ENCODE measurements at regions not wholly inside any gene's neighbourhood (a gene's known extent, or its start where the extent isn't known, plus 50 kb on each side); places are given as distances from the start of the nearest gene placed in this dataset.

DNA sequence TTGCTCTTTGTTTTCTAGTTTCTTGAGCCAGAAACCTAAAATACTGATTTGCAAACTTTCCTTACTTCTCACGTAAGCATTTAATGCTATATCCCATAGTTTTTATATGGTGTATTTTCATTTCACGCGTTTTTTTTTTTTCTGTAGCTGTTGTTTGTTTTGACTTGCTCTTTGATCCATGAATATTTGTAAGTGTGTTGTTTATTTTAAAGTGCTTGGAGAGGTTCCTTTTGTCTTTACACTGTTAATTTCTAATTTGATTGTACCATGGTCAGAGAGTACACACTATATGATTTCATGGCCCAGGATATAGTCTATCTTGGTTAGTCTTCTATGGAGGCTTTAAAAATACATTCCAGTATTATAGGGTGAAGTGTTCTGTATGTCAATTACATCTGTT, 84.8 kb upstream of the RNF217 start:
- DNase-seq (ENCODE audit: low read depth in 4 of 6, low spot score in 6 of 6): no peak
- H3K27me3 ChIP-seq (ENCODE audit: control insufficient read depth, insufficient read depth, low read length): no peaks in the 10 kb centered on the region
- no CpG with 5 or more reads among the region's 3 CpGs for WGBS (ENCODE audit: insufficient coverage)

GRCh38 chr6:124879110-124879991, 82.9 kb upstream of the RNF217 start:
- H3K36me3 ChIP-seq (ENCODE audit: control insufficient read depth, insufficient read depth, low read length): no peaks in the 10 kb centered on the region
- no peak overlapping the region for H3K4me3 ChIP-seq (ENCODE audit: low read depth, low read length)
- H3K4me1 ChIP-seq (ENCODE audit: control insufficient read depth, insufficient read depth, low read length): no peaks in the 10 kb centered on the region
- no peaks in the 10 kb centered on the region for H3K9me3 ChIP-seq (ENCODE audit: control insufficient read depth, insufficient read depth, low read length)
- WGBS (ENCODE audit: insufficient coverage): 58% methylated on average over 3 of the region's 4 CpGs
- DNase-seq (ENCODE audit: low read depth in 4 of 6, low spot score in 6 of 6): no peak
- no peak overlapping the region for H3K27ac ChIP-seq (ENCODE audit: low read depth, low read length)
- H3K27me3 ChIP-seq (ENCODE audit: control insufficient read depth, insufficient read depth, low read length): no peaks in the 10 kb centered on the region

More for the DNA sequence above, 84.8 kb upstream of the RNF217 start:
- H3K36me3 ChIP-seq (ENCODE audit: control insufficient read depth, insufficient read depth, low read length): no peaks in the 10 kb centered on the region
- no peak overlapping the region for H3K27ac ChIP-seq (ENCODE audit: low read depth, low read length)
- no peaks in the 10 kb centered on the region for H3K9me3 ChIP-seq (ENCODE audit: control insufficient read depth, insufficient read depth, low read length)
- no peaks in the 10 kb centered on the region for H3K4me1 ChIP-seq (ENCODE audit: control insufficient read depth, insufficient read depth, low read length)
- H3K4me3 ChIP-seq (ENCODE audit: low read depth, low read length): no peak overlapping the region

GRCh38 chr6:124879992-124880355, 82.3 kb upstream of the RNF217 start:
- no peak for DNase-seq (ENCODE audit: low read depth in 4 of 6, low spot score in 6 of 6)
- WGBS (ENCODE audit: insufficient coverage): 100% methylated on average over 1 of the region's 2 CpGs
- Histone ChIP-seq H3K4me3 (ENCODE audit: low read depth, low read length) (no peak overlapping the region), H3K9me3 (ENCODE audit: control insufficient read depth, insufficient read depth, low read length) (no peaks in the 10 kb centered on the region), H3K36me3 (ENCODE audit: control insufficient read depth, insufficient read depth, low read length) (no peaks in the 10 kb centered on the region), H3K27ac (ENCODE audit: low read depth, low read length) (no peak overlapping the region), H3K4me1 (ENCODE audit: control insufficient read depth, insufficient read depth, low read length) (no peaks in the 10 kb centered on the region), H3K27me3 (ENCODE audit: control insufficient read depth, insufficient read depth, low read length) (no peaks in the 10 kb centered on the region)

DNA sequence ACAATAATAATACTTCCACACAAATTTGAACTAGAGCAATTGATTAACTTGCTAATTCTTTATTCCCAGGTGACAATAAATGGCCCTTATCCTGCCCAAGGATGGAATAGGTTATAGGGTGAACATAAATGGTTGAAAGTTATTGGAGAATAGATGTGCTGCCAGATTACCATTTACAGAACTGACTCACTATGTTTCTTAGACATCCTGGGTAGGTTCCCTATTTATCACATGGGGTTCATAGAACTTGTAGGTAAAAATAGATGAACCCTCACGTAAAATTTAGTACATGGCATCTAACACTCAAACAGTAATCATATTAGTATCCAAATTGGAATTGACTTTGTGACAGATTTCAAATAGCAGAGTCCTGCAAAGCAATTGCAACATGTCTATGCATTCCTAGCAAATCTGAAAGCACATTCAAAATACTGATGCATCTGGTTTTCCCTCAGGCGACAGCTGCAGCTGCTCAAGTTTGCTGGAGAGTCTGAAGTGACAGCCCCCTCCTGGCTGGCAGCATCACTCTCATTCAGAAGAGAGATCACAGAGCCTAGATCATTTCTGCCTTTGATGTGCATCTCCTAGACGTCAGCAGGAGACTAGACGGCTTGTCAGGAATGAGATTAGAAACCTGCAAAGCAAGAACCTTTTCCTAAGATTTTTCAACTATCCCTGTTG, 80.2 kb upstream of the RNF217 start:
- Histone ChIP-seq H3K27ac (ENCODE audit: low read depth, low read length) (no peak overlapping the region), H3K9me3 (ENCODE audit: control insufficient read depth, insufficient read depth, low read length) (no peaks in the 10 kb centered on the region), H3K4me3 (ENCODE audit: low read depth, low read length) (no peak overlapping the region), H3K4me1 (ENCODE audit: control insufficient read depth, insufficient read depth, low read length) (no peaks in the 10 kb centered on the region), H3K27me3 (ENCODE audit: control insufficient read depth, insufficient read depth, low read length) (no peaks in the 10 kb centered on the region), H3K36me3 (ENCODE audit: control insufficient read depth, insufficient read depth, low read length) (no peaks in the 10 kb centered on the region)
- DNase-seq (ENCODE audit: low read depth in 4 of 6, low spot score in 6 of 6): peak in 2 of 6 donors; percentile 44 to 62
- 10% methylated on average over 3 of the region's 4 CpGs for WGBS (ENCODE audit: insufficient coverage)

DNA sequence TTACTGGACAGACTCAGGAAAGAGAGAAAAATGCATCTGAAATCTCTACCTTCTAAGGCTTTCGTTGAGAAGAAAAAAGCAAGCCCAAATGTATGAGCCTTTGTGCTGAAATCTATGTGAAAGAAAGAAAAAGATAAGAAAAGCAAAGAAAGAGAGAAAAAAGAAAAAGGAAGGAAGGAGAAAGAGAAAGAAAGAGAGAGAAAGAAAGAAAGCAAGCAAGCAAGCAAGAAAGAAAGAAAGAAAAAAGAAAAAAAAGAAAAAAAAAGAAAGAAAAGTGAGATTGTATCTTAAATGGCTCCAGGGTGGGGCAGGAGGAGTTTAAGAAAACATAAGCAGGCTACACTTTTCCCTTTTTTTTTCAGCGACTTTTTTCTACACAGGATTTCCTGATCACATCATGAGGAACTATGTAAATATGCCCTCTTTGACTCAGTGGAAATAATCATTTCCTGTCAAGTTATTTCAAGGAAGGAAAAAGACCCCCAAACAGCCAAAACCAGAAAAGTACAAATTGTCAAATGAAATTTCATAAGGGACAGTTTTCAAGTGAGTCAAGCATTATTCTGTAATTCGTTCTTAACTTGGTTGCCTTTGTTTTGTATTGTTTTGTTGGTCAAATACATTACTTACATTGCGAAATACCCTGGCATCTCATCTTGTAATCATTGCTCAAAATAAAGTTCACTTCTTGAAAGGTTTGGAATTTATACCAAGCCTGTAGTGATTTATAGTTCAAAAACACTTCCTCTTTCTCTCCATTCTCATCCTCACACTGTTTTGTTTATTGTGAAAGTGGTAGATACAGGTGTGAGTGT, 79.5 kb upstream of the RNF217 start:
- Histone ChIP-seq H3K9me3 (ENCODE audit: control insufficient read depth, insufficient read depth, low read length) (no peaks in the 10 kb centered on the region), H3K4me1 (ENCODE audit: control insufficient read depth, insufficient read depth, low read length) (no peaks in the 10 kb centered on the region), H3K27ac (ENCODE audit: low read depth, low read length) (no peak overlapping the region), H3K27me3 (ENCODE audit: control insufficient read depth, insufficient read depth, low read length) (no peaks in the 10 kb centered on the region), H3K36me3 (ENCODE audit: control insufficient read depth, insufficient read depth, low read length) (no peaks in the 10 kb centered on the region), H3K4me3 (ENCODE audit: low read depth, low read length) (no peak overlapping the region)
- no peak for DNase-seq (ENCODE audit: low read depth in 4 of 6, low spot score in 6 of 6)
- no CpG with 5 or more reads among the region's 4 CpGs for WGBS (ENCODE audit: insufficient coverage)

DNA sequence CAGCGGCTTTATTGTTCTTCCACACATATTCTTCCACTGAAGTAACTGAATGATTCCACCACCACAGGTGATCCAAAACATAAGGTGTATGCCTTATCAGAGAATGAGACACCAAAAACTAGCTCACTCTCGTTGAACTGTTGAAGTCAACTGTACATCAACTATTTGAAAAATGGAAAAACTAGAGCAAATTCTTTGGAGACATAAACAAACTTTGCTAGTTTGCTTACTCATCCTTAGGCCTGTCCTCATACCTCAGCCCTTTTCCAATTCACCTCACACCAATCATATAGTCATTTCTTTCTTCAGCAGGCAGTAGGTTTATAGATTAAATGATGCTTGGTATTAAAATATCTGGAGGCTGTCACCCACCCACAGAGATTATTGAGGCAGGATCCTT, 77.1 kb upstream of the RNF217 start:
- no peak overlapping the region for H3K27ac ChIP-seq (ENCODE audit: low read depth, low read length)
- H3K9me3 ChIP-seq (ENCODE audit: control insufficient read depth, insufficient read depth, low read length): no peaks in the 10 kb centered on the region
- no peak overlapping the region for H3K4me3 ChIP-seq (ENCODE audit: low read depth, low read length)
- DNase-seq (ENCODE audit: low read depth in 4 of 6, low spot score in 6 of 6): no peak
- H3K36me3 ChIP-seq (ENCODE audit: control insufficient read depth, insufficient read depth, low read length): no peaks in the 10 kb centered on the region
- H3K4me1 ChIP-seq (ENCODE audit: control insufficient read depth, insufficient read depth, low read length): no peaks in the 10 kb centered on the region
- WGBS (ENCODE audit: insufficient coverage): no CpG with 5 or more reads among the region's 2 CpGs
- H3K27me3 ChIP-seq (ENCODE audit: control insufficient read depth, insufficient read depth, low read length): no peaks in the 10 kb centered on the region

- H3K4me3 ChIP-seq (ENCODE audit: low read depth, low read length): no peak overlapping the region
- H3K27ac ChIP-seq (ENCODE audit: low read depth, low read length): no peak overlapping the region
- no CpG with 5 or more reads among the region's 10 CpGs for WGBS (ENCODE audit: insufficient coverage)
- DNase-seq (ENCODE audit: low read depth in 4 of 6, low spot score in 6 of 6): no peak
- no peaks in the 10 kb centered on the region for H3K9me3 ChIP-seq (ENCODE audit: control insufficient read depth, insufficient read depth, low read length)
- no peaks in the 10 kb centered on the region for H3K27me3 ChIP-seq (ENCODE audit: control insufficient read depth, insufficient read depth, low read length)
- no peaks in the 10 kb centered on the region for H3K4me1 ChIP-seq (ENCODE audit: control insufficient read depth, insufficient read depth, low read length)
- no peaks in the 10 kb centered on the region for H3K36me3 ChIP-seq (ENCODE audit: control insufficient read depth, insufficient read depth, low read length)
Observed at GRCh38 chr6:124887872-124888580, 74.2 kb upstream of the RNF217 start.

DNA sequence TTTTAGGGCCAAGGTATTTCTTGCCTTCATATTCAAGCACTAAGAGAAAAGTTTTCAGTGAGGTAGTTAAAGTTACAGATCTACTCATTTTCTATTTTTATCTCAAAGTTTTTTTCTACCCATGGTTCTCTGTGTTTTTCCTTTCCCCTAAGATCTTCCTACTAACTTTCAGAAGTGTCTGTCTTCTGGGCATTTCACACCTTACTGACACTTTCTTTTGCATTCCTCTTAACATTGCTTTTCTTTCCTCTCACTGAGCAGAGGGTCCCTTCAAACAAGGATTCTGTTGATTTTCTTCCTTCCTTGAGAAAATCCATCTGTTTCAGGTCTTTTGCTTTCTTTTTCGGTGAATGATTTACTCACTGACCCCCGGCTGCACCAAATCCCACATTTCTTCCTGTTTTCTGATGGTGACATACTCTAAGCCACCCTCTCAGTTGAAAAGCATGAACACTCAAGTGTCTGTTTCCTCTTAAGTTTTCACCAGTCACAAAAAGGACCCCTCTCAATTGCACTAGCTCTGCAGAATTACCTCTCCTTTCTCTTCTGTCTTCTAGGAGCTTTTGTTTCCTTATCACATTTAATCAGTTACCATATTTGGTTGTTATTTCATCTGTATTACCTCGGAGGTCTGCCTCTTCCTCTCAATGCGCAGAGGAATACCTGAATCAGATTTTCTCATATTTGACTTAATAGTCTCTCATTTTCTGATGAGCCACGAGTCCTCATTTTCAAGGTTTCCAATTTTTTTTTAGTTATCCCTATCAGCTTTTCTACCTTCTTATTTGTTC, 73.5 kb upstream of the RNF217 start:
- no peak for DNase-seq (ENCODE audit: low read depth in 4 of 6, low spot score in 6 of 6)
- no peaks in the 10 kb centered on the region for H3K27me3 ChIP-seq (ENCODE audit: control insufficient read depth, insufficient read depth, low read length)
- H3K9me3 ChIP-seq (ENCODE audit: control insufficient read depth, insufficient read depth, low read length): no peaks in the 10 kb centered on the region
- H3K27ac ChIP-seq (ENCODE audit: low read depth, low read length): no peak overlapping the region
- H3K4me3 ChIP-seq (ENCODE audit: low read depth, low read length): no peak overlapping the region
- H3K4me1 ChIP-seq (ENCODE audit: control insufficient read depth, insufficient read depth, low read length): no peaks in the 10 kb centered on the region
- H3K36me3 ChIP-seq (ENCODE audit: control insufficient read depth, insufficient read depth, low read length): no peaks in the 10 kb centered on the region
- 45% methylated on average over 5 of the region's 5 CpGs for WGBS (ENCODE audit: insufficient coverage)

DNA sequence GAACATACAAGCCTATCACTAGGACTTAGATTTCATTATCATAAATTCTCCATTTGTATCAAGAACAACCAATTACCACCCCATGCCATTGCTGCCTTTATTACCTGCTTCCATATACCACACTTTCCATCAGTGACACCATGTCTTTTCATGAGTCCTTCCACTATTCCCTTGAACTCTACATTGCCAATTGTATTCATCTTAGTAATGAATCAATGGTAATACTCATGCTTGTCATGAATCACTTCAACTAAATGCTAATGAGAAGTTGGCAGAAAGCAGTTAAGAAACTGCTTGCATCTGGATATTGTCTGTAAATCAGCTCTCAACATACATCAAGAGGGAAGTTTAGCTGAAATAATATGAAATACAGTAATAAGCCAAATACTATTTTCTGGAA, 61.2 kb upstream of the RNF217 start:
- DNase-seq (ENCODE audit: low read depth in 4 of 6, low spot score in 6 of 6): no peak
- Histone ChIP-seq H3K27me3 (ENCODE audit: control insufficient read depth, insufficient read depth, low read length) (no peaks in the 10 kb centered on the region), H3K4me1 (ENCODE audit: control insufficient read depth, insufficient read depth, low read length) (no peaks in the 10 kb centered on the region), H3K9me3 (ENCODE audit: control insufficient read depth, insufficient read depth, low read length) (no peaks in the 10 kb centered on the region), H3K36me3 (ENCODE audit: control insufficient read depth, insufficient read depth, low read length) (no peaks in the 10 kb centered on the region), H3K27ac (ENCODE audit: low read depth, low read length) (no peak overlapping the region), H3K4me3 (ENCODE audit: low read depth, low read length) (no peak overlapping the region)

Data from spinal cord (tissue), 9 donors.